ENCODE measurements at regions not wholly inside any gene's neighbourhood (a gene's known extent, or its start where the extent isn't known, plus 50 kb on each side); places are given as distances from the start of the nearest gene placed in this dataset.
"Not testable (repeated sequence)": the region's sequence is repeated elsewhere in the genome, so short reads cannot be mapped to it uniquely, and the experiment has no call there.

GRCh38 chr12:72723732-72724131 lies 451.6 kb downstream of the TRHDE start:
- ATAC-seq (replicated peaks) (no peak), DNase-seq (no peak)
- Mint-ChIP-seq H3K27ac (no peak overlapping the region), H3K27me3 (no peaks in the 10 kb centered on the region), H3K36me3 (no peaks in the 10 kb centered on the region), H3K4me1 (no peaks in the 10 kb centered on the region), H3K9me3 (peaks cover 1 to 3% of the 10 kb centered on the region in 2 donors), H3K4me3 (no peak overlapping the region)

GRCh38 chr12:72729451-72730010 lies 457.4 kb downstream of the TRHDE start:
- Mint-ChIP-seq H3K27me3 (no peaks in the 10 kb centered on the region), H3K36me3 (no peaks in the 10 kb centered on the region), H3K4me3 (no peak overlapping the region), H3K9me3 (peaks cover 4 to 7% of the 10 kb centered on the region in 2 donors), H3K27ac (no peak overlapping the region), H3K4me1 (no peaks in the 10 kb centered on the region)
- no peak for ATAC-seq (replicated peaks)
- DNase-seq = no peak

GRCh38 chr12:72734581-72734980 lies 462.4 kb downstream of the TRHDE start:
- no peaks in the 10 kb centered on the region for H3K27me3 Mint-ChIP-seq
- no peak overlapping the region for H3K4me3 Mint-ChIP-seq
- H3K9me3 Mint-ChIP-seq = peaks cover 4 to 7% of the 10 kb centered on the region in 2 donors
- H3K27ac Mint-ChIP-seq = no peak overlapping the region
- no peak for ATAC-seq (replicated peaks)
- no peaks in the 10 kb centered on the region for H3K36me3 Mint-ChIP-seq
- no peaks in the 10 kb centered on the region for H3K4me1 Mint-ChIP-seq
- DNase-seq = no peak

GRCh38 chr12:72738811-72739210 lies 466.6 kb downstream of the TRHDE start:
- no peak for DNase-seq
- no peaks in the 10 kb centered on the region for H3K27me3 Mint-ChIP-seq
- ATAC-seq (replicated peaks) = no peak
- no peak overlapping the region for H3K4me3 Mint-ChIP-seq
- H3K4me1 Mint-ChIP-seq = no peaks in the 10 kb centered on the region
- no peak overlapping the region for H3K27ac Mint-ChIP-seq
- peaks cover 9 to 18% of the 10 kb centered on the region in 2 donors for H3K9me3 Mint-ChIP-seq
- peaks cover 0 to 1% of the 10 kb centered on the region in 2 donors for H3K36me3 Mint-ChIP-seq

- H3K9me3 Mint-ChIP-seq = peaks cover 17 to 25% of the 10 kb centered on the region in 2 donors
- no peak overlapping the region for H3K4me3 Mint-ChIP-seq
- no peak overlapping the region for H3K27ac Mint-ChIP-seq
- no peaks in the 10 kb centered on the region for H3K27me3 Mint-ChIP-seq
- no peaks in the 10 kb centered on the region for H3K4me1 Mint-ChIP-seq
- peaks cover 0 to 1% of the 10 kb centered on the region in 2 donors for H3K36me3 Mint-ChIP-seq
- ATAC-seq (replicated peaks) (no peak), DNase-seq (no peak)
Measured at GRCh38 chr12:72740064-72740463, 467.9 kb downstream of the TRHDE start.

DNA sequence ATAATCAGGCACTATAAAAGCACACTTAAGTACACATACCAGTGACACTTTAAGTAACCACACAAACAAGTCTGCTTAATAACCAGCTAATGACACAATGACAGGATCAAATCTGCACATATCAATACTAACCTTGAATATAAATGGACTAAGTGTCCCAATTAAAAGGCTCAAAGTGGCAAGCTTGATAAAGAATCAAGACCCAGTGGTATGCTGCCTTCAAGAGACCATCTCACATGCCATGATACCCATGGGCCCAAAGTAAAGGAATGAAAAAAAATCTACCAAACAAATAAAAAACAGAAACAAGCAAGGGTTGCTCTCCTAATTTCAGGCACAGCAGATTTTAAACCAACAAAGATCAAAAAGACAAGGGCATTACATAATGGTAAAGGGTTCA lies 470.4 kb downstream of the TRHDE start:
- Mint-ChIP-seq H3K4me1 (no peaks in the 10 kb centered on the region), H3K4me3 (no peak overlapping the region), H3K27ac (no peak overlapping the region), H3K27me3 (no peaks in the 10 kb centered on the region), H3K36me3 (peaks cover 0 to 1% of the 10 kb centered on the region in 2 donors), H3K9me3 (peaks cover 20 to 25% of the 10 kb centered on the region in 2 donors)
- no peak for ATAC-seq (replicated peaks)
- DNase-seq = no peak

DNA sequence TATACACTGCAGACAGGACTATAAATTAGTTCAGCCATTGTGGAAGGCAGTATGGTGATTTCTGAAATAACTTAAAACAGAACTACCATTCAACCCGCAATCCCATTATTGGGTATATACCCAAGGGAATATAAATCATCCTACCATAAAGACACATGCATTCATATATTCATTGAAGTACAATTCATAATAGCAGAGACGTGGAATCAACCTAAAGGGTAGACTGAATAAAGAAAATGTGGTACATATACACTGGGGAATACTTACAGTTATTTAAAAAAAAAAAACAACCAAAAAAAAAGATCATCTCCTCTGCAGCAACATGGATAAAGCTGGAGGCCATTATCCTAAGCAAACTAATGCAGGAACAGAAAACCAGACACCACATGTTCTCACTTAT lies 473.9 kb downstream of the TRHDE start:
- DNase-seq (no peak), ATAC-seq (replicated peaks) (no peak)
- H3K27me3 Mint-ChIP-seq = no peaks in the 10 kb centered on the region
- H3K9me3 Mint-ChIP-seq = peaks cover 20 to 25% of the 10 kb centered on the region in 2 donors
- no peak overlapping the region for H3K27ac Mint-ChIP-seq
- H3K36me3 Mint-ChIP-seq = peaks cover 0 to 1% of the 10 kb centered on the region in 2 donors
- no peaks in the 10 kb centered on the region for H3K4me1 Mint-ChIP-seq
- H3K4me3 Mint-ChIP-seq = no peak overlapping the region

GRCh38 chr12:72747111-72747849 lies 475.1 kb downstream of the TRHDE start:
- Mint-ChIP-seq H3K36me3 (peaks cover 0 to 1% of the 10 kb centered on the region in 2 donors), H3K27me3 (no peaks in the 10 kb centered on the region), H3K27ac (no peak overlapping the region), H3K4me1 (no peaks in the 10 kb centered on the region), H3K9me3 (peaks cover 18 to 21% of the 10 kb centered on the region in 2 donors), H3K4me3 (no peak overlapping the region)
- DNase-seq (no peak), ATAC-seq (replicated peaks) (no peak)

- Mint-ChIP-seq H3K27me3 (no peaks in the 10 kb centered on the region), H3K9me3 (peaks cover 8 to 11% of the 10 kb centered on the region in 2 donors), H3K27ac (no peak overlapping the region), H3K4me1 (no peaks in the 10 kb centered on the region), H3K4me3 (no peak overlapping the region), H3K36me3 (no peaks in the 10 kb centered on the region)
- ATAC-seq (replicated peaks) (no peak), DNase-seq (no peak)
Measured at GRCh38 chr12:72748971-72749370, 476.8 kb downstream of the TRHDE start.

- no peak for ATAC-seq (replicated peaks)
- no peak for DNase-seq
- Mint-ChIP-seq H3K9me3 (peaks cover 9 to 11% of the 10 kb centered on the region in 2 donors), H3K4me1 (no peaks in the 10 kb centered on the region), H3K36me3 (no peaks in the 10 kb centered on the region), H3K4me3 (no peak overlapping the region), H3K27ac (no peak overlapping the region), H3K27me3 (no peaks in the 10 kb centered on the region)
Measured at GRCh38 chr12:72753571-72753970, 481.4 kb downstream of the TRHDE start.

DNA sequence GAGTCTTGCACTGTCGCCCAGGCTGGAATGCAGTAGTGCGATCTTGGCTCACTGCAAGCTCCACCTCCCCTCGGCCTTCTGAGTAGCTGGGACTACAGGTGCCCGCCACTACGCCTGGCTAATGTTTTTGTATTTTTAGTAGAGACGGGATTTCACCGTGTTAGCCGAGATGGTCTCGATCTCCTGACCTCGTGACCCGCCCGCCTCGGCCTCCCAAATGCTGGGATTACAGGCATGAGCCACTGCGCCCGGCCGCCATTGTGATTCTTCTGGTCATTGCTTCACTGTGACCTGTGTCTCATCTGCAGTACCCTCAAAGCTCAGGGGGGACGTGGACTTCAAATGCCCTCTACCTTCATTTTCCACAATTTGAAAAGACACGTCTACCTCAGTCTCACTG lies 481.9 kb downstream of the TRHDE start:
- H3K4me3 Mint-ChIP-seq; H3K27me3 Mint-ChIP-seq; H3K4me1 Mint-ChIP-seq; H3K27ac Mint-ChIP-seq; ATAC-seq (replicated peaks); DNase-seq; H3K36me3 Mint-ChIP-seq: not testable (repeated sequence)
- H3K9me3 Mint-ChIP-seq = peaks cover 10 to 14% of the 10 kb centered on the region in 2 donors

DNA sequence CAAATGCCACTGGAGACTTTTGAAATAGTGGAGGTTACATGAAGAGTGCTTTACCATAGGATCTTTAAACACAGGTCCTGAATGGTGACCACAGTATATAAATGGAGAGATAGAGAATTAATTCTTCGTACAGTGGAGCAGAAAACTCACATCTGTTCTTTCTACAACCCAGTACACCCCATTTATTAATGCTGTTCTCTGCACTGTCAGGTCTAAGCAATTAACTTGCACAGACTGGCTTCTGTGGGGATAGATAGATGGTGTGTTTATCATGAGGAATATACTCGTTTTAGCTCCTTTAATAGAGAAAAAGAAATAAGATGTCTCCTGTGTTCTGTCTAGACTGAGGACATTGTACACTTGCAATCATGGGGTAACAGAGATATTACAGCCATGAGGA lies 494.3 kb downstream of the TRHDE start:
- H3K27me3 Mint-ChIP-seq = no peaks in the 10 kb centered on the region
- no peak overlapping the region for H3K27ac Mint-ChIP-seq
- H3K4me3 Mint-ChIP-seq = no peak overlapping the region
- no peaks in the 10 kb centered on the region for H3K36me3 Mint-ChIP-seq
- peaks cover 0 to 4% of the 10 kb centered on the region in 2 donors for H3K9me3 Mint-ChIP-seq
- H3K4me1 Mint-ChIP-seq = no peaks in the 10 kb centered on the region
- no peak for DNase-seq
- no peak for ATAC-seq (replicated peaks)

DNA sequence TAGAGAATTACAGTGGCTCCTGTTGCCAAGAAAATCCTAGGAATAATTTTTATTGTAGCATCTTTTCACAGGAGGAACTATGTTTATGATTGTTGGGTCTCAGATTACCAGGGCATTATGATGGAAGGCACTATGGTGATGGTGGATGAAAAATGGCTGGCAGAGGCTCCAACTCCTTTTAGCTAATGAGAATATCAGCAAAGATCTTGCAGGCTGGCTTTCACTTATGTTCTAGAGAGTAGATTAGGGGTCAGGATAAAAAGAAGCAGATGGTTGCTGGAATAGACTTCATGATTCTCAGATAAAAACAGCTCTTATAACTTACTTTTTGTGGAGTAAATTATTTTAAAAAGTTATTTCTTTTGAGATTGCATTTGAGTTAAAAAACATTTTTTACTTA lies 501.9 kb downstream of the TRHDE start:
- Mint-ChIP-seq H3K4me1 (no peaks in the 10 kb centered on the region), H3K27me3 (no peaks in the 10 kb centered on the region), H3K27ac (no peak overlapping the region), H3K36me3 (no peaks in the 10 kb centered on the region), H3K9me3 (peaks cover 0 to 3% of the 10 kb centered on the region in 2 donors), H3K4me3 (no peak overlapping the region)
- no peak for DNase-seq
- no peak for ATAC-seq (replicated peaks)

- no peaks in the 10 kb centered on the region for H3K36me3 Mint-ChIP-seq
- no peak overlapping the region for H3K4me3 Mint-ChIP-seq
- peaks cover 0 to 1% of the 10 kb centered on the region in 2 donors for H3K9me3 Mint-ChIP-seq
- no peak overlapping the region for H3K27ac Mint-ChIP-seq
- ATAC-seq (replicated peaks) = no peak
- no peak for DNase-seq
- no peaks in the 10 kb centered on the region for H3K4me1 Mint-ChIP-seq
- no peaks in the 10 kb centered on the region for H3K27me3 Mint-ChIP-seq
Measured at GRCh38 chr12:72777806-72778205, 505.6 kb downstream of the TRHDE start.

DNA sequence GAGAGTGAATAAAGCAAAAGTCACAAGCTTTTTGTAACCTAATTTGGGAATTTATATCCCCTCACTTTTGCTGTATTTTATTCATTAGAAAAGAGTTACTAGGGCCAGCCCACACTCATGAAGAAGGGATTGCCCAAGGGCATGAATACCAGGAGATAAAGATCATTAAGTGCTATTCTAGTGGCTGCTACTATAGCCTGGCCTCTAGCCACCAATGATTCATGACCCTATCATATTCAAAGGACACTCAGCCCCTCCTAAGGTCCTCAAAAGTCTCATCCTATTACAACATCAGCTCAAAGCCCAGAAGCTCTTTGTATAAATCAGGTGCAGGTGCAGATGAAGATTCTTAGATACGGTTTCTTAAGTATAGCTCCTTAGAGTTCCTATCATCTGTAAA lies 518.1 kb downstream of the TRHDE start:
- no peaks in the 10 kb centered on the region for H3K4me1 Mint-ChIP-seq
- no peak for ATAC-seq (replicated peaks)
- no peak for DNase-seq
- no peaks in the 10 kb centered on the region for H3K27me3 Mint-ChIP-seq
- H3K9me3 Mint-ChIP-seq = peaks cover 4 to 10% of the 10 kb centered on the region in 2 donors
- H3K27ac Mint-ChIP-seq = no peak overlapping the region
- H3K36me3 Mint-ChIP-seq = no peaks in the 10 kb centered on the region
- no peak overlapping the region for H3K4me3 Mint-ChIP-seq
